ENCODE measurements at regions not wholly inside any gene's neighbourhood (a gene's known extent, or its start where the extent isn't known, plus 50 kb on each side); places are given as distances from the start of the nearest gene placed in this dataset.
A peak's percentile ranks its signal among the peaks of the same experiment; 100 is the strongest.

- TF ChIP-seq KMT2B (CRISPR knock-in tag; IDR thresholded peaks at IDR 0.05) = no peak
Observed at GRCh38 chr16:48047241-48047640, 108.6 kb downstream of the ABCC12 start (continued).

- H3K27me3 ChIP-seq (ENCODE audit: control insufficient read depth in 1 of 2, insufficient read depth in 2 of 2, low read length in 2 of 2) = peaks cover 0 to 4% of the 10 kb centered on the region in 2 experiments; a peak in 2 of 5 replicates
- CTCF ChIA-PET (ENCODE audit: low intra/inter-chr PET ratio, low total read pairs) = no interaction called here
- POLR2A ChIA-PET = no interaction called here
- no peak overlapping the region for H3K4me2 ChIP-seq (ENCODE audit: low read depth, low read length)
- H3K36me3 ChIP-seq (replicated peaks in 1 of 2; ENCODE audit: control insufficient read depth in 1 of 2, insufficient read depth in 2 of 2, low read length in 2 of 2) = no peaks in the 10 kb centered on the region
- H3K79me2 ChIP-seq (ENCODE audit: insufficient read depth, low read length) = no peaks in the 10 kb centered on the region
- in situ Hi-C loops (cut with HindIII; ENCODE audit: extremely low pct_ligation_motif_present, low pct_unique_long_range_greater_than_20kb) (no loop called here), intact Hi-C loops (cut with micrococcal nuclease; ENCODE audit: unreplicated experiment) (loop anchor here (5.0 kb wide), 2 partner anchors 787 to 902 kb away; partner anchors contain the start of gene NETO2)
- H3K9me3 ChIP-seq (ENCODE audit: low read length) = no peaks in the 10 kb centered on the region
- FAIRE-seq (no peak), DNase-seq (ENCODE audit: low spot score) (no peak), ATAC-seq (no peak)
- WGBS (ENCODE audit: low lambda C conversion rate) = 1% methylated on average over 1 of the region's 1 CpG
- no TSS peak for BruUV-seq (replicated peaks)
- no peak overlapping the region for H2AFZ ChIP-seq (ENCODE audit: low read length)
- peaks cover 6% of the 10 kb centered on the region; the same call in 1 of the 2 replicates for H3K4me1 ChIP-seq (ENCODE audit: insufficient read depth, low read length)
- H4K20me1 ChIP-seq (ENCODE audit: insufficient read depth, low read length) = no peaks in the 10 kb centered on the region
- H3K27ac ChIP-seq (ENCODE audit: extremely low read length, insufficient read depth, low read length) = no peak overlapping the region
- no peak overlapping the region for H3K4me3 ChIP-seq (replicated peaks in 1 of 3; ENCODE audit: insufficient read depth in 1 of 3, low read depth in 2 of 3, low read length in 3 of 3)
- H3K9ac ChIP-seq (ENCODE audit: insufficient read depth, low read depth, low read length) = no peak overlapping the region
- TF ChIP-seq HMGA1 (CRISPR knock-in tag; conservative IDR thresholded peaks at IDR 0.05) (no peak), TP53 (CRISPR knock-in tag; conservative IDR thresholded peaks at IDR 0.05) (no peak), ZNF335 (CRISPR knock-in tag; IDR thresholded peaks at IDR 0.05) (no peak), FOXP1 (IDR thresholded peaks at IDR 0.05) (no peak), FOXP1 (CRISPR knock-in tag; IDR thresholded peaks at IDR 0.05) (no peak), ZNF589 (CRISPR knock-in tag; conservative IDR thresholded peaks at IDR 0.05) (no peak), ZNF282 (IDR thresholded peaks at IDR 0.05; ENCODE audit: partially characterized antibody) (peak; percentile 8), PLRG1 (conservative IDR thresholded peaks at IDR 0.05) (peak; percentile 94), NBN (conservative IDR thresholded peaks at IDR 0.05) (peak; percentile 83; the same call in 1 of the 2 replicates), FOXK2 (IDR thresholded peaks at IDR 0.05) (peak; percentile 62; the same call in 1 of the 2 replicates), TBL1XR1 (IDR thresholded peaks at IDR 0.05; ENCODE audit: borderline replicate concordance, low read length, partially characterized antibody) (no peak), FOXC1 (CRISPR knock-in tag; IDR thresholded peaks at IDR 0.05; ENCODE audit: borderline replicate concordance) (no peak), ZNF557 (CRISPR knock-in tag; IDR thresholded peaks at IDR 0.05) (no peak), AGO1 (IDR thresholded peaks at IDR 0.05; ENCODE audit: low read depth, low read length, poor library complexity, severe bottlenecking) (no peak), IKZF1 (IDR thresholded peaks at IDR 0.05) (0 out of 2 replicates have a peak, but pooled peaks have one; percentile 57)
- TF ChIP-seq, protein P1, sequence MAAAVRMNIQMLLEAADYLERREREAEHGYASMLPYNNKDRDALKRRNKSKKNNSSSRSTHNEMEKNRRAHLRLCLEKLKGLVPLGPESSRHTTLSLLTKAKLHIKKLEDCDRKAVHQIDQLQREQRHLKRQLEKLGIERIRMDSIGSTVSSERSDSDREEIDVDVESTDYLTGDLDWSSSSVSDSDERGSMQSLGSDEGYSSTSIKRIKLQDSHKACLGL (CRISPR knock-in tag; IDR thresholded peaks at IDR 0.05) = no peak
- TF ChIP-seq, protein P2, sequence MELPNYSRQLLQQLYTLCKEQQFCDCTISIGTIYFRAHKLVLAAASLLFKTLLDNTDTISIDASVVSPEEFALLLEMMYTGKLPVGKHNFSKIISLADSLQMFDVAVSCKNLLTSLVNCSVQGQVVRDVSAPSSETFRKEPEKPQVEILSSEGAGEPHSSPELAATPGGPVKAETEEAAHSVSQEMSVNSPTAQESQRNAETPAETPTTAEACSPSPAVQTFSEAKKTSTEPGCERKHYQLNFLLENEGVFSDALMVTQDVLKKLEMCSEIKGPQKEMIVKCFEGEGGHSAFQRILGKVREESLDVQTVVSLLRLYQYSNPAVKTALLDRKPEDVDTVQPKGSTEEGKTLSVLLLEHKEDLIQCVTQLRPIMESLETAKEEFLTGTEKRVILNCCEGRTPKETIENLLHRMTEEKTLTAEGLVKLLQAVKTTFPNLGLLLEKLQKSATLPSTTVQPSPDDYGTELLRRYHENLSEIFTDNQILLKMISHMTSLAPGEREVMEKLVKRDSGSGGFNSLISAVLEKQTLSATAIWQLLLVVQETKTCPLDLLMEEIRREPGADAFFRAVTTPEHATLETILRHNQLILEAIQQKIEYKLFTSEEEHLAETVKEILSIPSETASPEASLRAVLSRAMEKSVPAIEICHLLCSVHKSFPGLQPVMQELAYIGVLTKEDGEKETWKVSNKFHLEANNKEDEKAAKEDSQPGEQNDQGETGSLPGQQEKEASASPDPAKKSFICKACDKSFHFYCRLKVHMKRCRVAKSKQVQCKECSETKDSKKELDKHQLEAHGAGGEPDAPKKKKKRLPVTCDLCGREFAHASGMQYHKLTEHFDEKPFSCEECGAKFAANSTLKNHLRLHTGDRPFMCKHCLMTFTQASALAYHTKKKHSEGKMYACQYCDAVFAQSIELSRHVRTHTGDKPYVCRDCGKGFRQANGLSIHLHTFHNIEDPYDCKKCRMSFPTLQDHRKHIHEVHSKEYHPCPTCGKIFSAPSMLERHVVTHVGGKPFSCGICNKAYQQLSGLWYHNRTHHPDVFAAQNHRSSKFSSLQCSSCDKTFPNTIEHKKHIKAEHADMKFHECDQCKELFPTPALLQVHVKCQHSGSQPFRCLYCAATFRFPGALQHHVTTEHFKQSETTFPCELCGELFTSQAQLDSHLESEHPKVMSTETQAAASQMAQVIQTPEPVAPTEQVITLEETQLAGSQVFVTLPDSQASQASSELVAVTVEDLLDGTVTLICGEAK (IDR thresholded peaks at IDR 0.05) = peak; percentile 11; the same call in 1 of the 2 replicates
- TF ChIP-seq, protein P2 (CRISPR knock-in tag; IDR thresholded peaks at IDR 0.05) = no peak
Observed at GRCh38 chr16:48044117-48044516, 111.7 kb downstream of the ABCC12 start.
